Amniotic stem cell (primary cell): ENCODE measurements at regions not wholly inside any gene's neighbourhood (a gene's known extent, or its start where the extent isn't known, plus 50 kb on each side); places are given as distances from the start of the nearest gene placed in this dataset.

Source experiments
- DNase-seq: peaks from one replicate; lab custom pipeline; 2025; lab: John Stamatoyannopoulos, UW

GRCh38 chrX:7219153-7219705 lies 71.3 kb upstream of the PUDP start:
- no peak for DNase-seq

GRCh38 chrX:7218321-7219152 lies 70.6 kb upstream of the PUDP start:
- DNase-seq: no peak

- no peak for DNase-seq
Measured at GRCh38 chrX:7216981-7217587, 69.1 kb upstream of the PUDP start.

- no peak for DNase-seq
Measured at GRCh38 chrX:7215842-7216241, 67.9 kb upstream of the PUDP start.

GRCh38 chrX:7214251-7214650 lies 66.3 kb upstream of the PUDP start:
- DNase-seq: no peak

- DNase-seq: no peak
Measured at GRCh38 chrX:7205037-7205577, 57.2 kb upstream of the PUDP start.

GRCh38 chrX:7204619-7205018 lies 56.7 kb upstream of the PUDP start:
- no peak for DNase-seq

- no peak for DNase-seq
Measured at GRCh38 chrX:7202206-7202605, 54.3 kb upstream of the PUDP start.

GRCh38 chrX:7201496-7201895 lies 53.5 kb upstream of the PUDP start:
- DNase-seq: no peak

GRCh38 chrX:7198499-7198898 lies 50.5 kb upstream of the PUDP start:
- no peak for DNase-seq
